ENCODE measurements at regions not wholly inside any gene's neighbourhood (a gene's known extent, or its start where the extent isn't known, plus 50 kb on each side); places are given as distances from the start of the nearest gene placed in this dataset.

DNA sequence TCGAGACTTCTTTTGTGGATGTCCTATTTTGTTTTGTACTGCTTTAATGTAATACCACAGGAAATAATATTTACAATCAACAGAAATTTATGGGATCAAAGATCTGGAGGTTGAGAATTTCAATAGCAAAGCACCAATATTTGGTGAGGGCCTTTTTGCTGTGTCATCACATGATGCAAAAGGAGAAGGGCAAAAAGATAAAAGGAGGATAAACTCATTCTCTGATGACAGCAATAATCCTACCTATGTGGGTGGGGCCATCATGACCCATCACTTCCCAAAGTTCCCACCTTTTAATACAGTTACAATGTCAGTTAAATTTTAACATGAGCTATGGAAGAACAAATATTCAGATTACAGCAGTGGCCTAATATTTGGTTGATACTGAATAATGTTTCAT is 832.9 kb downstream of the OTOL1 start:
- peaks cover 2% of the 10 kb centered on the region for H3K36me3 Mint-ChIP-seq
- H3K4me1 Mint-ChIP-seq, result no peaks in the 10 kb centered on the region
- H3K4me3 Mint-ChIP-seq, result no peak overlapping the region
- no peaks in the 10 kb centered on the region for H3K27me3 Mint-ChIP-seq
- H3K9me3 Mint-ChIP-seq, result peaks cover 5 to 15% (median 5%) of the 10 kb centered on the region in 3 donors
- H3K27ac Mint-ChIP-seq, result no peak overlapping the region

DNA sequence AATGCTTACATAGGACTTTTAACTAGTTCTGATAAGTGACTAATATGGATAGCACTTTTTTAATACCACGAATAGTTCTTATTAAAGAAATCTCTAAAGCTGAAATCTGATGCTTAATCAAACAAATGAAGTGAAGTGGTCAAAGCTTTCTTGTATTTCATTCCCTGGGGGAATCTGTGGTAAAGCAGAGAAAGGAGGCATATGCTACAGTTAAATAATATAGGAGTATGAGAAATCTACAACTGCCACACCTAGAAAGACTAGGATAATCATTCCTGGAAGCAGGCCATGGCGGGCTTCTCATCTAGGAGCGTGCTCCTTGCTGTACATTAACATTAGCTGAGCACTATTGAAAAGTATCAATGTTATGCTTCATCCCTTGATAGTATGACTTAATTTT is 835.7 kb downstream of the OTOL1 start:
- H3K27me3 Mint-ChIP-seq, result no peaks in the 10 kb centered on the region
- peaks cover 2% of the 10 kb centered on the region for H3K36me3 Mint-ChIP-seq
- peaks cover 3 to 15% (median 7%) of the 10 kb centered on the region in 3 donors for H3K9me3 Mint-ChIP-seq
- no peaks in the 10 kb centered on the region for H3K4me1 Mint-ChIP-seq
- no peak overlapping the region for H3K4me3 Mint-ChIP-seq
- H3K27ac Mint-ChIP-seq, result no peak overlapping the region

DNA sequence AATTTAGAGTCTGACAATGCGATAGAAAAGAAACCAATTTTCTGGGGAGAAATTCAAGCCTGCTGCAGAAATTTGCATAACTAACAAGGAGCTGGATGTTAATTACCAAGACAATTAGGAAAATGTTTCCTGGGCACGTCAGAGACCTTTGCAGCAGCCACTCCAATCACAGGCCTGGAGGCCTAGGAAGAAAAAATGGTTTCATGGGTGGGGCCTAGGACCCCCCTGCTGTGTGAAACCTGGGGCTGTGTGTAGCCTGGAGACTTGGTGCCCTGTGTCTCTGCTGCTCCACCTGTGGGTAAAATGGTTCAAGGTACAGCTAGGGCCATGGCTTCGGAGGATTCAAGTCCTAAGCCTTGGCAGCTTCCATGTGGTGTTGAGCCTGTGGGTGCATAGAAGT is 837.9 kb downstream of the OTOL1 start:
- no peak overlapping the region for H3K27ac Mint-ChIP-seq
- no peaks in the 10 kb centered on the region for H3K36me3 Mint-ChIP-seq
- peaks cover 3 to 9% (median 9%) of the 10 kb centered on the region in 3 donors for H3K9me3 Mint-ChIP-seq
- H3K4me3 Mint-ChIP-seq, result no peak overlapping the region
- H3K4me1 Mint-ChIP-seq, result no peaks in the 10 kb centered on the region
- no peaks in the 10 kb centered on the region for H3K27me3 Mint-ChIP-seq

DNA sequence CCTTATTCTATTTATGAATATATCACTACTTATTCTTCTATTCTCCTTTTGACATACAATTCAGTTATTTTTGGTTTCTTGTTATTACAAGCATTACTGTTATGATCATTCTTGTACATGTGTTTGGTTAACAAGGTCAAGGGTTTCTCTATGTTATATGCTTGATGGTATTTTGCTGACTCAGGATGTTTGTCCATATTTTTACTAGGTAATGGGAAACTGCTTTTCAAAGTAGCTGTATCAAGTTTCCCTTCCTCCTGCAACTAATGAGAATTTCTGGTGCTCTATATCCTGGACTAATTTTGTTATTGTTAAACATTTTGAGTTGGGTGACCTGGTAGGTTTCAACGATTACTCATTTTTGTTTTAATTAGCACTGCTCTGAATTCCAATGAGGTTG is 841.0 kb downstream of the OTOL1 start:
- no peaks in the 10 kb centered on the region for H3K27me3 Mint-ChIP-seq
- no peak overlapping the region for H3K4me3 Mint-ChIP-seq
- H3K9me3 Mint-ChIP-seq, result peaks cover 3 to 12% (median 9%) of the 10 kb centered on the region in 3 donors
- no peaks in the 10 kb centered on the region for H3K36me3 Mint-ChIP-seq
- no peaks in the 10 kb centered on the region for H3K4me1 Mint-ChIP-seq
- no peak overlapping the region for H3K27ac Mint-ChIP-seq

DNA sequence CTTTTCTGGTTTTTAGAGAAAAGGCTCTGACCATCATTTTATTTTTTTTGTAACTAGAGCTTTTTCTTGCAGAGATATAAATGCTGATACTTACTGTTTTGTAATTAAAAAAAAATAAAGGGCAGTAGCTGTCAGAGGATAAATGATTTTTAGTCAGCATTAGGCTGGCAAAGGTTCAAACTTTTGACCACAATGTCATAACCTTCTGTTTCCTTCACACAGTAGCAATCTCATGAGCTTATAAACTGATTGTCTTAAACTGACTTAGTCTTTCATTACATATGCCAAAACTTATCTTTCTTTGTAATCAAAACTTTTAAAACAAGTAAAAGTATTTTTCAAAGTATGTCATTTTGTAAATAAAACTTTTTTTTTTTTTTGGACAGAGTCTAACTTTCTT is 841.9 kb downstream of the OTOL1 start:
- peaks cover 3 to 7% (median 4%) of the 10 kb centered on the region in 3 donors for H3K9me3 Mint-ChIP-seq
- no peaks in the 10 kb centered on the region for H3K4me1 Mint-ChIP-seq
- no peaks in the 10 kb centered on the region for H3K36me3 Mint-ChIP-seq
- H3K27ac Mint-ChIP-seq, result no peak overlapping the region
- no peaks in the 10 kb centered on the region for H3K27me3 Mint-ChIP-seq
- no peak overlapping the region for H3K4me3 Mint-ChIP-seq

DNA sequence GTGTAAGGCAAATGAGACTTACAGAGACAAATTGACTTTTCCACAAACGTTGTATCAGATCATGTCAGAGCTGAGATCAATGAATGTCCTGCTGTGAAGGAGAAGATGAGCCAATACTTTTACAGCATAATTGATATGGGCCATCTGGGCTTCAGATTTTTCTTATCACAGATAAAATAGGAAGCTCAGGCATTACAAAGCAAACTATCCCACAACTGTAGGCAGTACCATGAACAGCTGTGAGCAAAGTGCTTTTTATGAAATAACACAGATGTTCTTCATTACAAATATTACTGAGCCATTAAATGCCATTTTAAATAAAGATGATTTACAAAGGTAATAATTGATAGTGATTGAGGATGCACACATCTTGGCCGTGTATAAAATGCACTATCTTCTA is 852.3 kb downstream of the OTOL1 start:
- Mint-ChIP-seq H3K4me1 (peaks cover 0 to 2% (median 0%) of the 10 kb centered on the region in 3 donors), H3K27ac (no peak overlapping the region), H3K9me3 (peaks cover 0 to 6% (median 2%) of the 10 kb centered on the region in 3 donors), H3K36me3 (no peaks in the 10 kb centered on the region), H3K27me3 (no peaks in the 10 kb centered on the region), H3K4me3 (no peak overlapping the region)

DNA sequence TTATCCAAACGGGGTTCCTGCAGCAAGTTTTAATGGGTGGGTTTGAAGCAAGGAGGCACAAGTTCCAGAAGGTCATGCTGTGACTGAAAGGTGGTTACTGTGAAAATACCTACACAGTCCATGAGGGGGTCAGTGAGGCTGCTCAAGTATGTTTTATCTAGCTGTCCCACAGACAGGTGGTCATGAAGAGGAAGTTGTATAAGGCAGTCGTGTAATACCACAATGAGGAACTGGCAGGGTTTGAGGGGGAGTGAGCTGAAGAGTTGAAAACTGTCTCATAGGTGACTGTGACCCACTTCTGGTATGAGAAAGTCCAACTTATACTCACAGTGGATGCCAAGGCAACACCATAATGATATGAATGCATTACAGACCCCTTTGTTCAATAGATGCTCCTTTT is 856.8 kb downstream of the OTOL1 start:
- H3K27ac Mint-ChIP-seq, result no peak overlapping the region
- H3K27me3 Mint-ChIP-seq, result no peaks in the 10 kb centered on the region
- peaks cover 2 to 4% (median 2%) of the 10 kb centered on the region in 3 donors for H3K9me3 Mint-ChIP-seq
- H3K4me1 Mint-ChIP-seq, result no peaks in the 10 kb centered on the region
- H3K4me3 Mint-ChIP-seq, result no peak overlapping the region
- H3K36me3 Mint-ChIP-seq, result no peaks in the 10 kb centered on the region

DNA sequence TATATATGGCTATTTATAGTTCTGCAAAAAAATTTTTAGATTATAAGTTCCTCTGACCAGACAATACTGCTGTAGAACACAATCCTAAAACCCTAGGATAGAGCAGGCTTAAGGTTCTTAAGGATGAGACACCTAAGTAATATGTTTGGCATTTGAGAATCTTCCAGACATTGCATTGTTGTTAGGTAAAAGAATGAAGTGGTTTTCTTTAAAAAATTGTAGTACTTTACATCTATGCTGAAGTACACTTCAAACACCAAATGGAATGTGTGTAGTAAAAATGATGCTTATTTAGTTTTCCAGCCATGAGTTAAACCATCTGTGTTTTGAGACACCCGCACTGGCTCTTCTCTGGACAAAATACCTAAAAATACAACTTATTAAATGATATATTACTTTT is 857.7 kb downstream of the OTOL1 start:
- Mint-ChIP-seq H3K4me3 (no peak overlapping the region), H3K36me3 (no peaks in the 10 kb centered on the region), H3K9me3 (peaks cover 2 to 7% (median 2%) of the 10 kb centered on the region in 3 donors), H3K27me3 (no peaks in the 10 kb centered on the region), H3K27ac (no peak overlapping the region), H3K4me1 (no peaks in the 10 kb centered on the region)

DNA sequence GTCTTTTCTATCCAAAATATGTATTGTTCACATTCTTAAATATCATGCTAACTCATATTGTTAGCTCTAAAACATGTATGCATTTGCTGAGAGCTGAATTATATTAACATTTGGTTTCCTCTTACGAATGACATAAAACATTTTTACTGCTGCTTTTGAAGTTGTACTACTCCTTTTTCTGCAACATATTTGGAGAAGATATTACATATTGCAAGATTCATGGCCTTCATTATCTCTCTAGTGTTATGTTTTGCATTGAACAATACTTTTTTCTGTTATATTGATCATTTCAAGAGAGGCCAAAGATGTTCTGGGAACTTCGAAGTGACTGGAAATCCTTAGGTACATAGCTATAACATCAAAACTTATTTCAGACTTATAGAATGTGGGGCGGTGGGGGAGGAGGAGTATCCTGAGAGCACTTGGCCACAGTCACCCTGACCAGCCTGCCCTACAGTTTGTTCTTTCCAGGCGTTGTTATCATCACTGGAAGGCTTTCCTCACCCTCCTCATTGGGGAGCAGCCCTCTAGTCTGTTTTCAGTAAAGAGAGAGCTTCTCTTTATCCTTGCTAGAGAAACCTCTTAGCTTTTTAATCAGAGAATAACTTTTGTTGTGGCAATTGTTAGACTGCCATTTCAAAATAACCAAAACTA is 868.6 kb downstream of the OTOL1 start:
- Mint-ChIP-seq H3K36me3 (no peaks in the 10 kb centered on the region), H3K4me3 (no peak overlapping the region), H3K27ac (no peak overlapping the region), H3K4me1 (no peaks in the 10 kb centered on the region), H3K27me3 (no peaks in the 10 kb centered on the region), H3K9me3 (peaks cover 0 to 2% (median 0%) of the 10 kb centered on the region in 3 donors)

DNA sequence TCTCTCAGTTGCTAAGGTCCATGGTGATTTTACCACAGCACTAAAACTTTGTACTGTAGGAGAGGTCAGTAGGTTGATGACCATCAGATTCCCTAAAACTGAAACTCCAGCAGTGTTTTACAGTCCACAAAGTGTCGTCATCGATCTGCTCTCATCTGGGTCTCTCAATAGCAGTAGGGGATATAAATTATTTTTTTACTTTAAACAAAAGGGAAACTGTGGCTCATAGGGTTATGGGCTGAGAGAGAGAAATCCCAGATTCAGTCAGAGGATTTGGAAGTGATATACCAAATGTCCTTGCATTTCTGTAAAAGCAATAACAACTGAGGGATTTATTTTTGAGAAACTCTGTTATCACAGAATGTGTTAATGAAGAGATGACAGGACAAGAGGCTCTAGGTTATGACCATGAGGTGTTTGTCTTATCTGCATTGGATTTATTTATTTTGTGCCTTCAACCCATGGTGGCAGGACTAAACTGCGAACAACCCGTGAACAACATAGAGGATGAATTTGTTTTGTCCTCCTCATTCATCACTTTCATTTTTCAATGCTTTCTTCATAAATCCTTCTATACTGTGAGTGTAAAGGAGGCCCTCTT is 869.7 kb downstream of the OTOL1 start:
- Mint-ChIP-seq H3K4me1 (no peaks in the 10 kb centered on the region), H3K27me3 (no peaks in the 10 kb centered on the region), H3K36me3 (no peaks in the 10 kb centered on the region), H3K9me3 (peaks cover 0 to 2% (median 0%) of the 10 kb centered on the region in 3 donors), H3K27ac (no peak overlapping the region), H3K4me3 (no peak overlapping the region)

DNA sequence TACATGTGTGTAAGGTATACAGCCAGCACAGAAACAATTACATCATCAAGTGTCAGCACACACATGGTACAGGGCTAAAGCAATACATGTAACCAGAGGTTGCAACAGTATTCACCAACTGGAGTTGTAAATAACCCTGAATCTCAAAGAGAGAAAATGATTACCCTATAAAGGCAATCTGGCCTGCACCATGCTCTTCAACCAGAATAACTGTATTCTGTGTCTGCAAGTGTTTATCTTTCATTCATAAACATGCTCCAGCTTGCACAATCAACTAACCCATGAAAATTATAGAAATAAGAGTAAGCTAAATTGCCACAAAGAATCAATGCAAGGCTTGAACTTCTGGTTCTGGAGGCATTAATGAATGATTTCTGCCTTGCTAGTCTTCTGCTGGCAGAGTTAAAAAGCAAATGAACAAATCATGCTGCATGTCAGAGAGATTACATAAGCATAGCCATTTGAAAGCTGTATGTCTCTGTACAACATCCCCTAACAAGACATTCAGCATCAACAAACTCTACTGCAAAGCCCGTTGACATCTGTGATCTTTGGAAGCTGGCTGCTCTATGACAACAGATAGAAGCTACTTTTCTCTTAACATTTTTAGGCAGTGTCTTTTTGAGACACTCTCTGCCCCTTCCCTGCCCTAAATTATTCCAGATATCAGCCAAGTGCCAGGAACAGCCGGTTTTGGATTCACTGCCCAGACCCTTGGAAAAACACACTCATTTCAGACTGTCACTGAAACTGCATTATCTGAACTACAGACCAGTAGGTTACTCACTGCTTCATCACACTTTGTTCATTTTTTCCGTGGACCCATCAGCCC is 871.0 kb downstream of the OTOL1 start:
- Mint-ChIP-seq H3K4me3 (no peak overlapping the region), H3K36me3 (no peaks in the 10 kb centered on the region), H3K27ac (no peak overlapping the region), H3K4me1 (no peaks in the 10 kb centered on the region), H3K9me3 (peaks cover 0 to 2% (median 0%) of the 10 kb centered on the region in 3 donors), H3K27me3 (no peaks in the 10 kb centered on the region)

DNA sequence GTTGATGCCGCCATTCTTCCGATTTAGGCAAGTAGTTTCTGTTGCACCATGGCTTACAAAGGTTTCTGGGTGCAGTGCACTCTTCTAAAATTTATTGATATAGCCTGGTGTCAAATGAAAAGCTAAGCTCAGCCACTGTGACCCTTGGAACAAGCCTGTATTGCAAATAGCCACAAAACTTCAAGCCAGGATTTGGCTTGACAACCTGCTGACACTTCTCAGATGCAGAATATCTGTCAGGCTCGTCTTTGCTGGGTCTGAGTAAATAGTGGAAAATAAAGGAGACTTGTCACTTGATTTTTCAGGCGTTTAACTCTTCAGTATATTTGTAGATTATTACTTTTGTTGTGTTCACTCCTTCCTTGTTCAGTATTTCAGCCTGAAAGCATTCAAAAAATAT is 871.8 kb downstream of the OTOL1 start:
- Mint-ChIP-seq H3K27ac (no peak overlapping the region), H3K36me3 (no peaks in the 10 kb centered on the region), H3K4me3 (no peak overlapping the region), H3K9me3 (peaks cover 0 to 2% (median 0%) of the 10 kb centered on the region in 3 donors), H3K4me1 (no peaks in the 10 kb centered on the region), H3K27me3 (no peaks in the 10 kb centered on the region)

DNA sequence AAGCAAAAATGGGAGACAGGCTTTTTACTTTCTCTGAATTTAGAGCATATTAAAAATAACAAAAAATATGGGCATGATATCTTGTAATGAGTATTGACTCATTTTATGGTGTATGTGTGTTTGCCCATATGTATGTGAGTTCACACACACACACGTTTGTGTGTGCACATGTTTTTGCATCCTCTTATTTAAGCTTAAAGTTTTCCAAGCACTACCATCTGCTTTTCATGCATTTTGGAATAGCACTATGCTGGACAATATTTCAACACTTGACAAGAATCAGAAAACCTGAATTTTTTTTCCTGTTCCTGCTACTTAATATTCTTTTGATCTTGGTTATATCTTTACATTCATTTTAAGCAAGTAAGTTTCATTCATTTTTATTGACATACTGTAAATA is 872.7 kb downstream of the OTOL1 start:
- Mint-ChIP-seq H3K4me3 (no peak overlapping the region), H3K36me3 (no peaks in the 10 kb centered on the region)

DNA sequence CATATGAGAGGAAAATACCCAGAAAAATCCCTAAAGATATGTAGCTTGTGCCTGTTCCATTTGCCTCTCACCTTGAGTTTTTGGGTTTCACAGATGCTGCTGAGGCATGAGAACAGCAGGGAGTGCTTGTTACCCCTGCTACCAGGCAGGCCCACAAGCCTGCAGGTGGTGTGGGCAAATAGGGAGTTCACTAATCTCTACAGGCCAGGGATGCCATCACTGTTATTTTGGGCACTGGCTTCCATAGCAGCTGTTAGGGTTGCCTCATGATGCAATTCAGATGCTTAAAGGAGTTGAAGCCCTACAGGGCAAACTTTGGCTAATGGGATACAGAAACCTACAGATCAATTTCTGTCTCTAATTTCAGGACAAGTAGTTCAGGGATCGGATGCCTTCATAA is 873.5 kb downstream of the OTOL1 start:
- Mint-ChIP-seq H3K9me3 (peaks cover 0 to 2% (median 0%) of the 10 kb centered on the region in 3 donors), H3K36me3 (no peaks in the 10 kb centered on the region), H3K4me3 (no peak overlapping the region), H3K27me3 (no peaks in the 10 kb centered on the region), H3K27ac (no peak overlapping the region), H3K4me1 (no peaks in the 10 kb centered on the region)

More for the DNA sequence above, 872.7 kb downstream of the OTOL1 start:
- no peaks in the 10 kb centered on the region for H3K27me3 Mint-ChIP-seq
- H3K27ac Mint-ChIP-seq, result no peak overlapping the region
- H3K4me1 Mint-ChIP-seq, result no peaks in the 10 kb centered on the region
- H3K9me3 Mint-ChIP-seq, result peaks cover 0 to 2% (median 0%) of the 10 kb centered on the region in 3 donors

DNA sequence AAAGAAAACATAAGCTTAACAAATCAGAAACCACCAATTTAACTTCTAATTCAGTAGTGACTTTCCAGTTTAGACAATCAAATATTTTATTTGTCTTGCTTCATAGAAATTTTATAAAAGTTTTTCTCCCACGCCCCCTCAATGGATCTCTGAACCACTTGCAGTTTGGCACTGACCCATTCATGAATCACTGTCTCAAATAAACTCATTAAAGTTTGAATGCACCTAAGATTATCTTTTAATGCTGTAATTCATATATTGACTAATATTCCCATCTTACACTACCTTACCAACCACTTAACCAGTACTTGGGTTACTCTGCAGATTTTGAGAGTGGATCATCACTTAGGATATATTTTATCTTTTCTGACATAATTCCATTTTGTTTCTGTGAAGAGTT is 880.2 kb downstream of the OTOL1 start:
- Mint-ChIP-seq H3K4me1 (no peaks in the 10 kb centered on the region), H3K27me3 (no peaks in the 10 kb centered on the region), H3K27ac (no peak overlapping the region), H3K4me3 (no peak overlapping the region), H3K9me3 (peaks cover 0 to 2% (median 0%) of the 10 kb centered on the region in 3 donors), H3K36me3 (no peaks in the 10 kb centered on the region)
